Keratinocyte (primary cell): ENCODE measurements at regions not wholly inside any gene's neighbourhood (a gene's known extent, or its start where the extent isn't known, plus 50 kb on each side); places are given as distances from the start of the nearest gene placed in this dataset.

ENCODE experiments used
- DNase-seq: peaks from one replicate; pipeline ENCODE4 v3.0.0-alpha.2; 2011; ENCODE audit warnings: low read depth, missing footprints, low spot score
- FAIRE-seq: peaks from 2 replicates; lab custom pipeline; 2011; peaks lifted over from hg19 to GRCh38; lab: Jason Lieb, UNC
- H2AFZ ChIP-seq: 2 replicates; pipeline ENCODE4 v1.6.0; 2012; ENCODE audit warnings: low read length, control low read depth, inconsistent platforms; ENCODE audit not compliant: control insufficient read depth
- H3K27ac ChIP-seq: 2 replicates; pipeline ENCODE4 v1.5.1; 2011; ENCODE audit warnings: low read length; ENCODE audit not compliant: control insufficient read depth, insufficient read depth
- H3K27me3 ChIP-seq: 3 replicates; pipeline ENCODE4 v1.6.0; 2011; ENCODE audit warnings: low read length; ENCODE audit not compliant: control insufficient read depth, insufficient read depth; ENCODE audit errors: extremely low read depth
- H3K36me3 ChIP-seq, 2 experiments: 2 replicates in 1 of 2; 3 replicates in 1 of 2; pipeline ENCODE4 v1.5.1; 2011; ENCODE audit warnings: low read length in 2 of 2, mild to moderate bottlenecking in 1 of 2; ENCODE audit not compliant: control insufficient read depth in 2 of 2, insufficient read depth in 2 of 2; ENCODE audit errors: extremely low read depth in 1 of 2
- H3K4me1 ChIP-seq: 3 replicates; pipeline ENCODE4 v1.5.1; 2011; ENCODE audit warnings: low read length; ENCODE audit not compliant: control insufficient read depth, insufficient read depth; ENCODE audit errors: extremely low read depth
- H3K4me2 ChIP-seq: 3 replicates; pipeline ENCODE4 v1.6.0; 2011; ENCODE audit warnings: low read depth, low read length; ENCODE audit not compliant: control insufficient read depth, insufficient read depth; ENCODE audit errors: extremely low read depth
- H3K4me3 ChIP-seq, 3 experiments: fragments of 200-600 bp in 1 of 3; sonication (generic) in 1 of 3; 2 replicates in 2 of 3; 3 replicates in 1 of 3; pipeline ENCODE4 v1.5.1; 2011 to 2016; ENCODE audit warnings: low read length in 3 of 3, mild to moderate bottlenecking in 3 of 3, control low read depth in 2 of 3, inconsistent platforms in 1 of 3, low read depth in 1 of 3, mixed read lengths in 1 of 3, mixed run types in 1 of 3, moderate library complexity in 1 of 3; ENCODE audit not compliant: control insufficient read depth in 2 of 3, insufficient read depth in 2 of 3; ENCODE audit errors: extremely low read depth in 1 of 3
- H3K79me2 ChIP-seq: 2 replicates; pipeline ENCODE4 v1.6.0; 2012; ENCODE audit warnings: low read length; ENCODE audit not compliant: control insufficient read depth, insufficient read depth
- H3K9ac ChIP-seq: 3 replicates; pipeline ENCODE4 v1.6.0; 2011; ENCODE audit warnings: low read length; ENCODE audit not compliant: control insufficient read depth, insufficient read depth; ENCODE audit errors: extremely low read depth
- H3K9me1 ChIP-seq: 3 replicates; pipeline ENCODE4 v1.6.0; 2011; ENCODE audit warnings: low read length; ENCODE audit not compliant: control insufficient read depth, insufficient read depth; ENCODE audit errors: extremely low read depth
- H3K9me3 ChIP-seq: 2 replicates; pipeline ENCODE4 v1.5.1; 2012; ENCODE audit warnings: low read depth, low read length; ENCODE audit not compliant: control insufficient read depth
- H4K20me1 ChIP-seq: 3 replicates; pipeline ENCODE4 v1.6.0; 2011; ENCODE audit warnings: low read length; ENCODE audit not compliant: control insufficient read depth, insufficient read depth; ENCODE audit errors: extremely low read depth
- CTCF ChIP-seq, 3 experiments: IDR thresholded peaks in 1 of 3; conservative IDR thresholded peaks in 1 of 3; optimal IDR thresholded peaks in 1 of 3; 2 replicates in 2 of 3; 3 replicates in 1 of 3; pipeline versions ENCODE3 to v1.5.1; 2011; ENCODE audit warnings: low read length in 3 of 3, mild to moderate bottlenecking in 3 of 3, moderate library complexity in 2 of 3, control low read depth in 1 of 3, inconsistent platforms in 1 of 3; ENCODE audit not compliant: insufficient read depth in 2 of 3; ENCODE audit errors: extremely low read depth in 1 of 3
- EZH2 ChIP-seq: IDR thresholded peaks from one replicate; pipeline ENCODE4 v1.6.1; 2012; ENCODE audit warnings: inconsistent platforms, mild to moderate bottlenecking, low read length, moderate library complexity
- dilution Hi-C: fragments of 300-500 bp; cut with MboI; formaldehyde crosslinking; loops from one replicate; pipeline ENCODE4 v1.7.0; 2020; ENCODE audit warnings: low sequenced_read_pairs; ENCODE audit not compliant: extremely low pct_ligation_motif_present

DNA sequence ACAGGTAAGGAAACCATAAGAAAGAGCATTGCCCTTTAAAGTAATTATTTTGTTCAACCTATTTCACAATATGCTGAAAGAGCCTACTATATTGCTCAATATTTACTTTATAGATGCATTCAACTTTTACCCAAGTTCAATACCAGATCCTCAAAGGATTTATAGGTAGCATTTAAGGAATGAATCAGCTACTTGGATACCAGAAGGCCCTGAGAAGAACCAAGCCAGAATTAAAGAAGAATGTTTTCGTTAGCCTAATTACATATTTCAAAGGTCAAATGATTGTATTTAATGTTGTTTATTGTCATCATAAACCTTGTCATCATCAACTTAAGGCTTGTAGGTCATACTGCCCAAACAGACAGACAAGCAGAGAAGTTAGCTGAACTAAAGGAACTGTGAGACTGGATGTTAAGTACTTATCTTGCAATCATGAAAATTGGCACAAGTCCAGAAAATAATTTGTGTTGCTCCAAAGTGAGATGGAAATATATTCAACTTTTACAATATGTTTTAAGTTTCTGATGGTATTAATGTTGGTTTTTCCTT lies 636.7 kb downstream of the RFPL4B start:
- no peaks in the 10 kb centered on the region for H3K36me3 ChIP-seq
- no peak overlapping the region for H3K27ac ChIP-seq

GRCh38 chr6:112984899-112985298 lies 637.8 kb downstream of the RFPL4B start:
- no peak overlapping the region for H3K27ac ChIP-seq
- no peaks in the 10 kb centered on the region for H3K9me1 ChIP-seq
- H3K9me3 ChIP-seq, result no peaks in the 10 kb centered on the region
- no peaks in the 10 kb centered on the region for H3K4me1 ChIP-seq
- no peaks in the 10 kb centered on the region for H4K20me1 ChIP-seq
- H3K36me3 ChIP-seq, result no peaks in the 10 kb centered on the region
- no peak overlapping the region for H2AFZ ChIP-seq
- H3K79me2 ChIP-seq, result no peaks in the 10 kb centered on the region
- H3K4me2 ChIP-seq, result no peak overlapping the region
- no peak for FAIRE-seq
- H3K4me3 ChIP-seq, result no peak overlapping the region
- H3K9ac ChIP-seq, result no peak overlapping the region
- dilution Hi-C loops, result no loop called here
- TF ChIP-seq CTCF (optimal IDR thresholded peaks at IDR 0.05 in 1 of 3, IDR thresholded peaks at IDR 0.05 in 1 of 3, conservative IDR thresholded peaks at IDR 0.05 in 1 of 3; ENCODE audit: extremely low read depth in 1 of 3, insufficient read depth in 2 of 3, low read length in 3 of 3), result no peak
- TF ChIP-seq EZH2, result no peak
- no peak for DNase-seq
- H3K27me3 ChIP-seq, result no peaks in the 10 kb centered on the region

More for the DNA sequence above, 636.7 kb downstream of the RFPL4B start:
- no peaks in the 10 kb centered on the region for H4K20me1 ChIP-seq
- no peak overlapping the region for H3K4me2 ChIP-seq
- H3K4me1 ChIP-seq, result no peaks in the 10 kb centered on the region
- no peaks in the 10 kb centered on the region for H3K9me1 ChIP-seq
- dilution Hi-C loops, result no loop called here
- DNase-seq (no peak), FAIRE-seq (no peak)
- H3K27me3 ChIP-seq, result no peaks in the 10 kb centered on the region
- no peak overlapping the region for H3K9ac ChIP-seq
- H3K79me2 ChIP-seq, result no peaks in the 10 kb centered on the region
- H3K4me3 ChIP-seq, result no peak overlapping the region
- H2AFZ ChIP-seq, result no peak overlapping the region
- no peak for TF ChIP-seq CTCF (optimal IDR thresholded peaks at IDR 0.05 in 1 of 3, IDR thresholded peaks at IDR 0.05 in 1 of 3, conservative IDR thresholded peaks at IDR 0.05 in 1 of 3; ENCODE audit: extremely low read depth in 1 of 3, insufficient read depth in 2 of 3, low read length in 3 of 3)
- no peak for TF ChIP-seq EZH2
- H3K9me3 ChIP-seq, result no peaks in the 10 kb centered on the region
